Neural cell (in vitro differentiated cells): ENCODE measurements at regions not wholly inside any gene's neighbourhood (a gene's known extent, or its start where the extent isn't known, plus 50 kb on each side); places are given as distances from the start of the nearest gene placed in this dataset.

Source experiments
- H2AFZ ChIP-seq: fragments of 200-600, 300-800 bp; sonication (generic), shearing (Covaris generic); 2 replicates; pipeline ENCODE4 v1.6.0; 2014; ENCODE audit warnings: low read depth, mild to moderate bottlenecking, antibody characterized with exemption, low read length, moderate library complexity
- H3F3A ChIP-seq: fragments of 200-600 bp; shearing (Covaris generic); 2 replicates; pipeline ENCODE4 v1.6.1; 2016; ENCODE audit warnings: mild to moderate bottlenecking, moderate library complexity, mixed read lengths, antibody characterized with exemption, low read length; ENCODE audit not compliant: insufficient read depth, poor library complexity, severe bottlenecking
- H3K27ac ChIP-seq: fragments of 200-600, 300-800 bp; sonication (generic), shearing (Covaris generic); 2 replicates; pipeline ENCODE4 v1.5.1; 2014; ENCODE audit warnings: mild to moderate bottlenecking, low read length, moderate library complexity
- H3K27me3 ChIP-seq: fragments of 300-800, 200-600 bp; sonication (generic), shearing (Covaris generic); 2 replicates; pipeline ENCODE4 v1.6.0; 2014; ENCODE audit warnings: mild to moderate bottlenecking, low read depth, low read length, moderate library complexity; ENCODE audit not compliant: insufficient read depth
- H3K36me3 ChIP-seq: fragments of 300-800, 200-600 bp; sonication (generic), shearing (Covaris generic); 2 replicates; pipeline ENCODE4 v1.5.1; 2014; ENCODE audit warnings: mild to moderate bottlenecking, antibody characterized with exemption, low read length, moderate library complexity; ENCODE audit not compliant: insufficient read depth
- H3K4me2 ChIP-seq: fragments of 300-800, 200-600 bp; sonication (generic), shearing (Covaris generic); 2 replicates; pipeline ENCODE4 v1.6.0; 2014; ENCODE audit warnings: mild to moderate bottlenecking, low read length
- H3K4me3 ChIP-seq: fragments of 300-800, 200-600 bp; sonication (generic), shearing (Covaris generic); 2 replicates; pipeline ENCODE4 v1.5.1; 2014; ENCODE audit warnings: mild to moderate bottlenecking, low read length, moderate library complexity
- H3K79me2 ChIP-seq: fragments of 200-600 bp; shearing (Covaris generic); replicated peaks from 2 replicates; pipeline ENCODE4 v1.6.0; 2014; ENCODE audit warnings: mild to moderate bottlenecking, low read length, moderate library complexity; ENCODE audit not compliant: insufficient read depth
- H3K9ac ChIP-seq: fragments of 300-800, 200-600 bp; sonication (generic), shearing (Covaris generic); 2 replicates; pipeline ENCODE4 v1.6.1; 2016; ENCODE audit warnings: mild to moderate bottlenecking, low read length, mixed read lengths
- H3K9me2 ChIP-seq: fragments of 200-600 bp; shearing (Covaris generic); 2 replicates; pipeline ENCODE4 v1.6.1; 2016; ENCODE audit warnings: mild to moderate bottlenecking, low read length, mixed read lengths; ENCODE audit not compliant: insufficient read depth
- H3K9me3 ChIP-seq: fragments of 200-600, 300-800 bp; sonication (generic), shearing (Covaris generic); 2 replicates; pipeline ENCODE4 v1.6.1; 2016; ENCODE audit warnings: mild to moderate bottlenecking, mixed run types, low read length, moderate library complexity, mixed read lengths
- H4K20me1 ChIP-seq: fragments of 200-600 bp; shearing (Covaris generic); 2 replicates; pipeline ENCODE4 v1.6.1; 2016; ENCODE audit warnings: mild to moderate bottlenecking, mixed run types; ENCODE audit not compliant: insufficient read depth
- EP300 ChIP-seq: fragments of 450-650 bp; conservative IDR thresholded peaks from 2 replicates; pipeline ENCODE4 v1.6.1; 2014; ENCODE audit warnings: antibody characterized with exemption, mild to moderate bottlenecking, moderate library complexity; ENCODE audit not compliant: poor library complexity, severe bottlenecking
- EZH2 ChIP-seq: fragments of 200-600, 300-800 bp; shearing (Covaris generic), sonication (generic); IDR thresholded peaks from 2 replicates; pipeline ENCODE4 v1.6.1; 2014; ENCODE audit warnings: antibody characterized with exemption, low read length, borderline replicate concordance, mild to moderate bottlenecking; ENCODE audit not compliant: insufficient read depth, poor library complexity, severe bottlenecking
- MXI1 ChIP-seq: fragments of 450-650 bp; conservative IDR thresholded peaks from 2 replicates; pipeline ENCODE4 v1.6.1; 2014; ENCODE audit warnings: antibody characterized with exemption, mild to moderate bottlenecking; ENCODE audit not compliant: poor library complexity, severe bottlenecking
- POLR2AphosphoS5 ChIP-seq: IDR thresholded peaks from 2 replicates; pipeline ENCODE4 v1.6.1; 2012
- RAD21 ChIP-seq: fragments of 450-650 bp; conservative IDR thresholded peaks from 2 replicates; pipeline ENCODE4 v1.6.1; 2014; ENCODE audit warnings: antibody characterized with exemption, mild to moderate bottlenecking, moderate library complexity
- SMC3 ChIP-seq: fragments of 450-650 bp; conservative IDR thresholded peaks from 2 replicates; pipeline ENCODE4 v1.6.1; 2014; ENCODE audit warnings: antibody characterized with exemption, mild to moderate bottlenecking, moderate library complexity; ENCODE audit not compliant: poor library complexity
- TAF1 ChIP-seq: IDR thresholded peaks from 2 replicates; pipeline ENCODE4 v1.6.1; 2012; ENCODE audit warnings: low read depth
- TF ChIP-seq, protein P1 (sequence below): fragments of 450-650 bp; IDR thresholded peaks from 2 replicates; pipeline ENCODE4 v1.5.1; 2014; ENCODE audit warnings: antibody characterized with exemption, mild to moderate bottlenecking, moderate library complexity; ENCODE audit not compliant: poor library complexity, severe bottlenecking
- TF ChIP-seq, protein P2 (sequence below): IDR thresholded peaks from 2 replicates; pipeline ENCODE4 v1.6.1; 2012; ENCODE audit warnings: borderline replicate concordance

DNA sequence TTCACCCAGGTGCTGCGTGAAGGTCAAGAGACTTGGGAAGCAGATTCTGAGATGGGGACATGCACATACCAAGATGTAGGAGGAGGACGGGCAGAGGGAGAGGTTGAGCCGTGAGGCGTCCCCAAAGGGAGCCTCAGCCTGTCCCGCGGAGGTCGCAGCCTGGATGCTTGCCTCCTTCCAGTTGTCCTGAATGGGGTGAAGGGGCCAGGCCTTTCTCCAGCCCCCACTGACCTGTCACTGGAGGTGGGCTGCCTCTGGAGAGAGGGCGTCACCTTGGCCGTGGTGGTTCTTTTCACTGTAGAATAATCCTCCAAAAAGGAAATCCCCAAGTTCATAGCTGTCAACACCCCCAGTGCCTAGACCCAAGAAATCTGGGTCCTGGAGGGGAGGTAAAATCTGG, 283.0 kb upstream of the VSTM2A start:
- no peaks in the 10 kb centered on the region for H3K9me2 ChIP-seq
- no peaks in the 10 kb centered on the region for H3K27me3 ChIP-seq
- H3K79me2 ChIP-seq, result no peaks in the 10 kb centered on the region
- H4K20me1 ChIP-seq, result no peaks in the 10 kb centered on the region
- H3K9me3 ChIP-seq, result no peaks in the 10 kb centered on the region
- H3F3A ChIP-seq, result no peaks in the 10 kb centered on the region
- H3K4me3 ChIP-seq, result no peak overlapping the region
- no peak overlapping the region for H3K9ac ChIP-seq
- TF ChIP-seq, protein P1, sequence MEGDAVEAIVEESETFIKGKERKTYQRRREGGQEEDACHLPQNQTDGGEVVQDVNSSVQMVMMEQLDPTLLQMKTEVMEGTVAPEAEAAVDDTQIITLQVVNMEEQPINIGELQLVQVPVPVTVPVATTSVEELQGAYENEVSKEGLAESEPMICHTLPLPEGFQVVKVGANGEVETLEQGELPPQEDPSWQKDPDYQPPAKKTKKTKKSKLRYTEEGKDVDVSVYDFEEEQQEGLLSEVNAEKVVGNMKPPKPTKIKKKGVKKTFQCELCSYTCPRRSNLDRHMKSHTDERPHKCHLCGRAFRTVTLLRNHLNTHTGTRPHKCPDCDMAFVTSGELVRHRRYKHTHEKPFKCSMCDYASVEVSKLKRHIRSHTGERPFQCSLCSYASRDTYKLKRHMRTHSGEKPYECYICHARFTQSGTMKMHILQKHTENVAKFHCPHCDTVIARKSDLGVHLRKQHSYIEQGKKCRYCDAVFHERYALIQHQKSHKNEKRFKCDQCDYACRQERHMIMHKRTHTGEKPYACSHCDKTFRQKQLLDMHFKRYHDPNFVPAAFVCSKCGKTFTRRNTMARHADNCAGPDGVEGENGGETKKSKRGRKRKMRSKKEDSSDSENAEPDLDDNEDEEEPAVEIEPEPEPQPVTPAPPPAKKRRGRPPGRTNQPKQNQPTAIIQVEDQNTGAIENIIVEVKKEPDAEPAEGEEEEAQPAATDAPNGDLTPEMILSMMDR, result no peak
- TF ChIP-seq POLR2AphosphoS5 (no peak), EZH2 (no peak), TAF1 (no peak), RAD21 (no peak), SMC3 (no peak), EP300 (no peak), MXI1 (no peak)
- TF ChIP-seq, protein P2, sequence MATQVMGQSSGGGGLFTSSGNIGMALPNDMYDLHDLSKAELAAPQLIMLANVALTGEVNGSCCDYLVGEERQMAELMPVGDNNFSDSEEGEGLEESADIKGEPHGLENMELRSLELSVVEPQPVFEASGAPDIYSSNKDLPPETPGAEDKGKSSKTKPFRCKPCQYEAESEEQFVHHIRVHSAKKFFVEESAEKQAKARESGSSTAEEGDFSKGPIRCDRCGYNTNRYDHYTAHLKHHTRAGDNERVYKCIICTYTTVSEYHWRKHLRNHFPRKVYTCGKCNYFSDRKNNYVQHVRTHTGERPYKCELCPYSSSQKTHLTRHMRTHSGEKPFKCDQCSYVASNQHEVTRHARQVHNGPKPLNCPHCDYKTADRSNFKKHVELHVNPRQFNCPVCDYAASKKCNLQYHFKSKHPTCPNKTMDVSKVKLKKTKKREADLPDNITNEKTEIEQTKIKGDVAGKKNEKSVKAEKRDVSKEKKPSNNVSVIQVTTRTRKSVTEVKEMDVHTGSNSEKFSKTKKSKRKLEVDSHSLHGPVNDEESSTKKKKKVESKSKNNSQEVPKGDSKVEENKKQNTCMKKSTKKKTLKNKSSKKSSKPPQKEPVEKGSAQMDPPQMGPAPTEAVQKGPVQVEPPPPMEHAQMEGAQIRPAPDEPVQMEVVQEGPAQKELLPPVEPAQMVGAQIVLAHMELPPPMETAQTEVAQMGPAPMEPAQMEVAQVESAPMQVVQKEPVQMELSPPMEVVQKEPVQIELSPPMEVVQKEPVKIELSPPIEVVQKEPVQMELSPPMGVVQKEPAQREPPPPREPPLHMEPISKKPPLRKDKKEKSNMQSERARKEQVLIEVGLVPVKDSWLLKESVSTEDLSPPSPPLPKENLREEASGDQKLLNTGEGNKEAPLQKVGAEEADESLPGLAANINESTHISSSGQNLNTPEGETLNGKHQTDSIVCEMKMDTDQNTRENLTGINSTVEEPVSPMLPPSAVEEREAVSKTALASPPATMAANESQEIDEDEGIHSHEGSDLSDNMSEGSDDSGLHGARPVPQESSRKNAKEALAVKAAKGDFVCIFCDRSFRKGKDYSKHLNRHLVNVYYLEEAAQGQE, result no peak
- H2AFZ ChIP-seq, result no peak overlapping the region
- H3K27ac ChIP-seq, result no peak overlapping the region
- no peaks in the 10 kb centered on the region for H3K36me3 ChIP-seq
- no peak overlapping the region for H3K4me2 ChIP-seq

DNA sequence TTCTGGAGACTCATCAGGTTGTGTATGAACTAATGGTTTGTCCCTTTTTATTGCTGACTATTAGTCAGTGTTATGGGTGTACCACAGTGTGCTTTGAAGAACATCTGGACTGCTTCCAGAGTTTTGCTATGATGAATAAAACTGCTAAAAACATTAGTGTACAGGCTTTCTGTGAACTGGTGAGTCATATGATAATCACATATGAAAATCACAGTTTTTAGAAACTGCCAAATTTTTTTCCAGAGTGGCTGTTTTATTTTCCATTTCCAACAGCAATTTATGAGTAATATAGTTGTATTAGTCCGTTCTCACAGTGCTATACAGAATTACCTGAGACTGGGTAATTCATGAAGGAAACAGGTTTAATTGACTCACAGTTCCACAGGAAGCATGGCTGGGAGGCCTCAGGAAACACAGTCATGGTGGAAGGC, 281.2 kb upstream of the VSTM2A start:
- Histone ChIP-seq H2AFZ (no peak overlapping the region), H3K27ac (no peak overlapping the region), H3K9me3 (no peaks in the 10 kb centered on the region), H3K79me2 (no peaks in the 10 kb centered on the region), H3F3A (no peaks in the 10 kb centered on the region), H3K4me3 (no peak overlapping the region), H3K36me3 (no peaks in the 10 kb centered on the region), H3K9ac (no peak overlapping the region), H3K9me2 (no peaks in the 10 kb centered on the region), H4K20me1 (no peaks in the 10 kb centered on the region), H3K27me3 (no peaks in the 10 kb centered on the region), H3K4me2 (no peak overlapping the region)
- TF ChIP-seq SMC3 (no peak), RAD21 (no peak), MXI1 (no peak), EP300 (no peak), TAF1 (no peak), EZH2 (no peak), POLR2AphosphoS5 (no peak)
- TF ChIP-seq, protein P2, result no peak
